ENCODE measurements at regions not wholly inside any gene's neighbourhood (a gene's known extent, or its start where the extent isn't known, plus 50 kb on each side); places are given as distances from the start of the nearest gene placed in this dataset.

GRCh38 chr16:64659866-64660265, 462.0 kb downstream of the CDH11 start:
- Histone ChIP-seq H3K4me1 (ENCODE audit: low read length) (peaks cover 12% of the 10 kb centered on the region), H3K4me2 (ENCODE audit: low read depth, low read length, poor library complexity, severe bottlenecking) (no peak overlapping the region), H3K79me2 (ENCODE audit: low read length) (no peaks in the 10 kb centered on the region), H3K4me3 (ENCODE audit: low read length) (no peak overlapping the region), H3K9ac (ENCODE audit: low read length) (no peak overlapping the region), H3K36me3 (ENCODE audit: insufficient read depth, low read length) (no peaks in the 10 kb centered on the region), H2AFZ (ENCODE audit: low read length) (no peak overlapping the region), H3K9me3 (ENCODE audit: low read length) (no peaks in the 10 kb centered on the region), H3K27ac (ENCODE audit: low read length) (no peak overlapping the region), H3K9me2 (replicated peaks; ENCODE audit: insufficient read depth, low read length) (no peaks in the 10 kb centered on the region), H3K27me3 (ENCODE audit: low read length) (no peaks in the 10 kb centered on the region), H4K20me1 (ENCODE audit: insufficient read depth, low read depth, low read length) (no peaks in the 10 kb centered on the region)
- no peak for DNase-seq

GRCh38 chr16:64657316-64658011, 464.4 kb downstream of the CDH11 start:
- no peak for DNase-seq
- Histone ChIP-seq H3K9ac (ENCODE audit: low read length) (no peak overlapping the region), H3K9me2 (replicated peaks; ENCODE audit: insufficient read depth, low read length) (no peaks in the 10 kb centered on the region), H3K4me1 (ENCODE audit: low read length) (no peaks in the 10 kb centered on the region), H3K4me2 (ENCODE audit: low read depth, low read length, poor library complexity, severe bottlenecking) (no peak overlapping the region), H3K27ac (ENCODE audit: low read length) (no peak overlapping the region), H2AFZ (ENCODE audit: low read length) (no peak overlapping the region), H3K9me3 (ENCODE audit: low read length) (no peaks in the 10 kb centered on the region), H3K79me2 (ENCODE audit: low read length) (no peaks in the 10 kb centered on the region), H3K27me3 (ENCODE audit: low read length) (no peaks in the 10 kb centered on the region), H4K20me1 (ENCODE audit: insufficient read depth, low read depth, low read length) (no peaks in the 10 kb centered on the region), H3K4me3 (ENCODE audit: low read length) (no peak overlapping the region), H3K36me3 (ENCODE audit: insufficient read depth, low read length) (no peaks in the 10 kb centered on the region)

- Histone ChIP-seq H3K27ac (ENCODE audit: low read length) (no peak overlapping the region), H3K9me3 (ENCODE audit: low read length) (no peaks in the 10 kb centered on the region), H2AFZ (ENCODE audit: low read length) (no peak overlapping the region), H3K4me1 (ENCODE audit: low read length) (no peaks in the 10 kb centered on the region), H3K27me3 (ENCODE audit: low read length) (no peaks in the 10 kb centered on the region), H3K4me2 (ENCODE audit: low read depth, low read length, poor library complexity, severe bottlenecking) (no peak overlapping the region), H3K79me2 (ENCODE audit: low read length) (no peaks in the 10 kb centered on the region), H4K20me1 (ENCODE audit: insufficient read depth, low read depth, low read length) (no peaks in the 10 kb centered on the region), H3K9me2 (replicated peaks; ENCODE audit: insufficient read depth, low read length) (no peaks in the 10 kb centered on the region), H3K36me3 (ENCODE audit: insufficient read depth, low read length) (no peaks in the 10 kb centered on the region), H3K4me3 (ENCODE audit: low read length) (no peak overlapping the region), H3K9ac (ENCODE audit: low read length) (no peak overlapping the region)
- no peak for DNase-seq
These were observed 465.4 kb downstream of the CDH11 start for GRCh38 chr16:64656471-64656870.

- H3K4me3 ChIP-seq (ENCODE audit: low read length) = no peak overlapping the region
- no peak overlapping the region for H3K27ac ChIP-seq (ENCODE audit: low read length)
- no peak for DNase-seq
- no peaks in the 10 kb centered on the region for H3K79me2 ChIP-seq (ENCODE audit: low read length)
- H3K27me3 ChIP-seq (ENCODE audit: low read length) = no peaks in the 10 kb centered on the region
- H3K4me2 ChIP-seq (ENCODE audit: low read depth, low read length, poor library complexity, severe bottlenecking) = no peak overlapping the region
- H4K20me1 ChIP-seq (ENCODE audit: insufficient read depth, low read depth, low read length) = no peaks in the 10 kb centered on the region
- no peak overlapping the region for H2AFZ ChIP-seq (ENCODE audit: low read length)
- no peaks in the 10 kb centered on the region for H3K9me2 ChIP-seq (replicated peaks; ENCODE audit: insufficient read depth, low read length)
- no peak overlapping the region for H3K9ac ChIP-seq (ENCODE audit: low read length)
- H3K9me3 ChIP-seq (ENCODE audit: low read length) = no peaks in the 10 kb centered on the region
- no peaks in the 10 kb centered on the region for H3K4me1 ChIP-seq (ENCODE audit: low read length)
- no peaks in the 10 kb centered on the region for H3K36me3 ChIP-seq (ENCODE audit: insufficient read depth, low read length)
These were observed 467.7 kb downstream of the CDH11 start for GRCh38 chr16:64654178-64654577.

- H4K20me1 ChIP-seq (ENCODE audit: insufficient read depth, low read depth, low read length) = no peaks in the 10 kb centered on the region
- no peak overlapping the region for H3K27ac ChIP-seq (ENCODE audit: low read length)
- DNase-seq = no peak
- no peaks in the 10 kb centered on the region for H3K27me3 ChIP-seq (ENCODE audit: low read length)
- H2AFZ ChIP-seq (ENCODE audit: low read length) = no peak overlapping the region
- no peaks in the 10 kb centered on the region for H3K79me2 ChIP-seq (ENCODE audit: low read length)
- H3K36me3 ChIP-seq (ENCODE audit: insufficient read depth, low read length) = no peaks in the 10 kb centered on the region
- no peaks in the 10 kb centered on the region for H3K9me2 ChIP-seq (replicated peaks; ENCODE audit: insufficient read depth, low read length)
- no peaks in the 10 kb centered on the region for H3K9me3 ChIP-seq (ENCODE audit: low read length)
- no peak overlapping the region for H3K4me3 ChIP-seq (ENCODE audit: low read length)
- no peaks in the 10 kb centered on the region for H3K4me1 ChIP-seq (ENCODE audit: low read length)
- no peak overlapping the region for H3K9ac ChIP-seq (ENCODE audit: low read length)
- no peak overlapping the region for H3K4me2 ChIP-seq (ENCODE audit: low read depth, low read length, poor library complexity, severe bottlenecking)
These were observed 473.6 kb downstream of the CDH11 start for GRCh38 chr16:64648282-64648681.

GRCh38 chr16:64641343-64641742, 480.5 kb downstream of the CDH11 start:
- no peaks in the 10 kb centered on the region for H4K20me1 ChIP-seq (ENCODE audit: insufficient read depth, low read depth, low read length)
- no peak overlapping the region for H3K4me2 ChIP-seq (ENCODE audit: low read depth, low read length, poor library complexity, severe bottlenecking)
- H3K9me3 ChIP-seq (ENCODE audit: low read length) = no peaks in the 10 kb centered on the region
- no peak overlapping the region for H3K27ac ChIP-seq (ENCODE audit: low read length)
- no peak overlapping the region for H3K4me3 ChIP-seq (ENCODE audit: low read length)
- no peak overlapping the region for H2AFZ ChIP-seq (ENCODE audit: low read length)
- DNase-seq = no peak
- H3K4me1 ChIP-seq (ENCODE audit: low read length) = no peaks in the 10 kb centered on the region
- H3K9me2 ChIP-seq (replicated peaks; ENCODE audit: insufficient read depth, low read length) = no peaks in the 10 kb centered on the region
- H3K27me3 ChIP-seq (ENCODE audit: low read length) = no peaks in the 10 kb centered on the region
- H3K79me2 ChIP-seq (ENCODE audit: low read length) = no peaks in the 10 kb centered on the region
- no peaks in the 10 kb centered on the region for H3K36me3 ChIP-seq (ENCODE audit: insufficient read depth, low read length)
- H3K9ac ChIP-seq (ENCODE audit: low read length) = no peak overlapping the region

GRCh38 chr16:64638766-64639165, 483.1 kb downstream of the CDH11 start:
- H3K36me3 ChIP-seq (ENCODE audit: insufficient read depth, low read length) = no peaks in the 10 kb centered on the region
- H3K9me2 ChIP-seq (replicated peaks; ENCODE audit: insufficient read depth, low read length) = no peaks in the 10 kb centered on the region
- H4K20me1 ChIP-seq (ENCODE audit: insufficient read depth, low read depth, low read length) = no peaks in the 10 kb centered on the region
- no peak overlapping the region for H3K4me2 ChIP-seq (ENCODE audit: low read depth, low read length, poor library complexity, severe bottlenecking)
- H3K4me1 ChIP-seq (ENCODE audit: low read length) = no peaks in the 10 kb centered on the region
- no peak overlapping the region for H3K9ac ChIP-seq (ENCODE audit: low read length)
- no peak overlapping the region for H3K4me3 ChIP-seq (ENCODE audit: low read length)
- H3K79me2 ChIP-seq (ENCODE audit: low read length) = no peaks in the 10 kb centered on the region
- H2AFZ ChIP-seq (ENCODE audit: low read length) = no peak overlapping the region
- no peaks in the 10 kb centered on the region for H3K9me3 ChIP-seq (ENCODE audit: low read length)
- no peak overlapping the region for H3K27ac ChIP-seq (ENCODE audit: low read length)
- no peaks in the 10 kb centered on the region for H3K27me3 ChIP-seq (ENCODE audit: low read length)
- no peak for DNase-seq

- no peaks in the 10 kb centered on the region for H3K79me2 ChIP-seq (ENCODE audit: low read length)
- no peaks in the 10 kb centered on the region for H3K36me3 ChIP-seq (ENCODE audit: insufficient read depth, low read length)
- H3K4me3 ChIP-seq (ENCODE audit: low read length) = no peak overlapping the region
- no peak overlapping the region for H3K9ac ChIP-seq (ENCODE audit: low read length)
- 0 out of 2 replicates have a peak, but pooled peaks cover 5% of the 10 kb centered on the region for H3K27me3 ChIP-seq (ENCODE audit: low read length)
- H2AFZ ChIP-seq (ENCODE audit: low read length) = no peak overlapping the region
- no peaks in the 10 kb centered on the region for H4K20me1 ChIP-seq (ENCODE audit: insufficient read depth, low read depth, low read length)
- H3K9me2 ChIP-seq (replicated peaks; ENCODE audit: insufficient read depth, low read length) = no peaks in the 10 kb centered on the region
- no peaks in the 10 kb centered on the region for H3K9me3 ChIP-seq (ENCODE audit: low read length)
- peaks cover 7% of the 10 kb centered on the region for H3K4me1 ChIP-seq (ENCODE audit: low read length)
- no peak overlapping the region for H3K27ac ChIP-seq (ENCODE audit: low read length)
- H3K4me2 ChIP-seq (ENCODE audit: low read depth, low read length, poor library complexity, severe bottlenecking) = no peak overlapping the region
- DNase-seq = no peak
These were observed 492.2 kb downstream of the CDH11 start for GRCh38 chr16:64629622-64630021.

Data from Karpas-422 (cell line).